Gastroesophageal sphincter (tissue), 4 donors: ENCODE measurements at regions not wholly inside any gene's neighbourhood (a gene's known extent, or its start where the extent isn't known, plus 50 kb on each side); places are given as distances from the start of the nearest gene placed in this dataset.

Source experiments
- ATAC-seq: fragments of 150-250 bp; one replicate; pipeline ENCODE4 v1.9.1; 2016; ENCODE audit warnings: mild to moderate bottlenecking, moderate library complexity
- H3K27ac ChIP-seq, 4 donors: fragments of 200-600 bp; sonication (generic) in 3 of 4; 1 replicate in 3 of 4; 2 replicates in 1 of 4; pipeline ENCODE4 v1.5.1; 2016 to 2019
- H3K27me3 ChIP-seq: fragments of 200-600 bp; sonication (generic); one replicate; pipeline ENCODE4 v1.5.1; 2019
- H3K36me3 ChIP-seq, 2 donors: fragments of 200-600 bp; sonication (generic); one replicate each; pipeline ENCODE4 v1.5.1; 2019; ENCODE audit warnings: control low read depth in 1 of 2
- H3K4me1 ChIP-seq, 3 donors: fragments of 200-600 bp; sonication (generic); 1 replicate in 2 of 3; 2 replicates in 1 of 3; pipeline ENCODE4 v1.5.1; 2016 to 2019; ENCODE audit warnings: control low read depth in 2 of 3
- H3K4me3 ChIP-seq, 2 donors: fragments of 200-600 bp; sonication (generic); one replicate each; pipeline ENCODE4 v1.5.1; 2019; ENCODE audit warnings: mild to moderate bottlenecking in 1 of 2, moderate library complexity in 1 of 2
- H3K9me3 ChIP-seq, 3 donors: fragments of 200-600 bp; sonication (generic); one replicate each; pipeline ENCODE4 v1.5.1; 2017 to 2019; ENCODE audit warnings: control low read depth in 2 of 3
- EP300 ChIP-seq: sonication (generic); formaldehyde crosslinking; IDR thresholded peaks from one replicate; pipeline ENCODE4 v1.6.1; 2017; ENCODE audit warnings: antibody characterized with exemption, mild to moderate bottlenecking
- POLR2A ChIP-seq, 2 donors: fragments of 450-650 bp; IDR thresholded peaks; one replicate each; pipeline ENCODE4 v1.6.1; 2017; ENCODE audit warnings: antibody characterized with exemption in 2 of 2, mild to moderate bottlenecking in 2 of 2, moderate library complexity in 1 of 2
- POLR2AphosphoS5 ChIP-seq: sonication (generic); formaldehyde crosslinking; IDR thresholded peaks from one replicate; pipeline ENCODE4 v1.6.1; 2017; ENCODE audit warnings: antibody characterized with exemption
- WGBS, 2 donors: methylation state at CpG; one replicate each; pipeline ENCODE4 v1.1.5; 2018; ENCODE audit warnings: low coverage in 1 of 2; 5-methylcytosine and 5-hydroxymethylcytosine counted together
- TF ChIP-seq, protein P1 (sequence below), 4 experiments: fragments of 200-600 bp in 2 of 4; fragments of 450-650 bp in 2 of 4; sonication (generic) in 1 of 4; IDR thresholded peaks; one replicate each; pipeline ENCODE4 v1.5.1; 2017 to 2019; ENCODE audit warnings: antibody characterized with exemption in 4 of 4, mild to moderate bottlenecking in 2 of 4, moderate library complexity in 2 of 4

DNA sequence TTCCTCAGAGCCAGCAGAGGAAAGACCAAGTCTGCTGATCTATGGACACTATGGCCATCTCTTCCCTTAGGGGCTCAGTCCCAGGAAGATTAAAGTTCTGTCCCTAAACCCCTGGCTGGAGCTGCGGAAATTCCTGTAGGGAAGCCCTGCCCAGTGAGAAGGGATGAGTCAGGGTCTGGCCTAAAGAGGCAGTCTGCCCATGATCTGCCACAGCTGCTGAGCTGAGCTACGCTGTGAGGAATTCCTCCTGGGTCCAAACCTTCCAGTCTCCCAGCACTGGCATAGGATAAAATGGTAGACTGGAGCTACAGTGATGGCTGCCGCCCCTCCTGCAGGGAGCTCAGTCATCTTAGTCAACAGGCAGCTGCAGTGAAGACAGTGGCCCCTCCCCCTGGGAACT, 213.7 kb downstream of the BRINP2 start:
- ATAC-seq, result no peak
- no peaks in the 10 kb centered on the region for H3K36me3 ChIP-seq
- no peak overlapping the region for H3K27ac ChIP-seq
- H3K4me3 ChIP-seq, result no peak overlapping the region
- no peaks in the 10 kb centered on the region for H3K27me3 ChIP-seq
- peaks cover 0 to 10% (median 0%) of the 10 kb centered on the region in 3 donors for H3K9me3 ChIP-seq
- no peaks in the 10 kb centered on the region for H3K4me1 ChIP-seq
- 80% methylated on average over 1 of the region's 3 CpGs; no CpG with 5 or more reads in 1 of the 2 donors for WGBS, 2 donors
- TF ChIP-seq EP300 (no peak), POLR2AphosphoS5 (no peak), POLR2A (IDR thresholded peaks at IDR 0.05) (no peak)
- TF ChIP-seq, protein P1, sequence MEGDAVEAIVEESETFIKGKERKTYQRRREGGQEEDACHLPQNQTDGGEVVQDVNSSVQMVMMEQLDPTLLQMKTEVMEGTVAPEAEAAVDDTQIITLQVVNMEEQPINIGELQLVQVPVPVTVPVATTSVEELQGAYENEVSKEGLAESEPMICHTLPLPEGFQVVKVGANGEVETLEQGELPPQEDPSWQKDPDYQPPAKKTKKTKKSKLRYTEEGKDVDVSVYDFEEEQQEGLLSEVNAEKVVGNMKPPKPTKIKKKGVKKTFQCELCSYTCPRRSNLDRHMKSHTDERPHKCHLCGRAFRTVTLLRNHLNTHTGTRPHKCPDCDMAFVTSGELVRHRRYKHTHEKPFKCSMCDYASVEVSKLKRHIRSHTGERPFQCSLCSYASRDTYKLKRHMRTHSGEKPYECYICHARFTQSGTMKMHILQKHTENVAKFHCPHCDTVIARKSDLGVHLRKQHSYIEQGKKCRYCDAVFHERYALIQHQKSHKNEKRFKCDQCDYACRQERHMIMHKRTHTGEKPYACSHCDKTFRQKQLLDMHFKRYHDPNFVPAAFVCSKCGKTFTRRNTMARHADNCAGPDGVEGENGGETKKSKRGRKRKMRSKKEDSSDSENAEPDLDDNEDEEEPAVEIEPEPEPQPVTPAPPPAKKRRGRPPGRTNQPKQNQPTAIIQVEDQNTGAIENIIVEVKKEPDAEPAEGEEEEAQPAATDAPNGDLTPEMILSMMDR (IDR thresholded peaks at IDR 0.05), result no peak

- no peaks in the 10 kb centered on the region for H3K27me3 ChIP-seq
- WGBS, 2 donors, result 91 to 100% methylated on average over 1 of the region's 1 CpG
- no peak overlapping the region for H3K4me3 ChIP-seq
- ATAC-seq, result no peak
- no peaks in the 10 kb centered on the region for H3K4me1 ChIP-seq
- no peak overlapping the region for H3K27ac ChIP-seq
- peaks cover 0 to 11% (median 0%) of the 10 kb centered on the region in 3 donors for H3K9me3 ChIP-seq
- no peaks in the 10 kb centered on the region for H3K36me3 ChIP-seq
- TF ChIP-seq EP300 (no peak), POLR2AphosphoS5 (no peak), POLR2A (IDR thresholded peaks at IDR 0.05) (no peak)
- TF ChIP-seq, protein P1 (IDR thresholded peaks at IDR 0.05), result no peak
Measured at GRCh38 chr1:177383715-177384114, 213.0 kb downstream of the BRINP2 start.

DNA sequence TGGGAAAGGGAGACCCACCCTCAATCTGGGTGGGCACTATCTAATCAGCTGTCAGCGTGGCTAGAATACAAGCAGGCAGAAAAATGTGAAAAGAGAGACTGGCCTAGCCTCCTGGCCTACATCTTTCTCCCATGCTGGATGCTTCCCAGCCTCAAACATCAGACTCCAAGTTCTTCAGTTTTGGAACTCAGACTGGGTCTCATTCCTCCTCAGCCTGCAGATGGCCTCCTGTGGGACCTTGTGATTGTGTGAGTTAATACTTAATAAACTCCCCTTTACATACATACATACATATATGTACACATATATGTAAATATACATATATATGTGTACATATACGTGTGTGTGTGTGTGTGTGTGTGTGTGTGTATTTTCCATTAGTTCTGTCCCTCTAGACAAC, 207.1 kb downstream of the BRINP2 start:
- ATAC-seq, result no peak
- H3K9me3 ChIP-seq, result peaks cover 0 to 11% (median 0%) of the 10 kb centered on the region in 3 donors
- no peak overlapping the region for H3K4me3 ChIP-seq
- no peaks in the 10 kb centered on the region for H3K27me3 ChIP-seq
- no peaks in the 10 kb centered on the region for H3K4me1 ChIP-seq
- no peak overlapping the region for H3K27ac ChIP-seq
- TF ChIP-seq EP300, result no peak
- TF ChIP-seq POLR2A (IDR thresholded peaks at IDR 0.05), result no peak
- no peak for TF ChIP-seq POLR2AphosphoS5
- TF ChIP-seq, protein P1 (IDR thresholded peaks at IDR 0.05), result no peak
- 62 to 78% methylated on average over 2 of the region's 2 CpGs for WGBS, 2 donors
- no peaks in the 10 kb centered on the region for H3K36me3 ChIP-seq

GRCh38 chr1:177368255-177368654, 197.5 kb downstream of the BRINP2 start:
- no peak for ATAC-seq
- TF ChIP-seq EP300 (no peak), POLR2A (IDR thresholded peaks at IDR 0.05) (no peak), POLR2AphosphoS5 (no peak)
- TF ChIP-seq, protein P1 (IDR thresholded peaks at IDR 0.05), result no peak
- Histone ChIP-seq H3K36me3 (no peaks in the 10 kb centered on the region), H3K4me3 (no peak overlapping the region), H3K9me3 (no peaks in the 10 kb centered on the region), H3K4me1 (peaks cover 0 to 22% (median 0%) of the 10 kb centered on the region in 3 donors), H3K27ac (peak overlapping the region; percentile 37 to 74 (median 53)), H3K27me3 (no peaks in the 10 kb centered on the region)

DNA sequence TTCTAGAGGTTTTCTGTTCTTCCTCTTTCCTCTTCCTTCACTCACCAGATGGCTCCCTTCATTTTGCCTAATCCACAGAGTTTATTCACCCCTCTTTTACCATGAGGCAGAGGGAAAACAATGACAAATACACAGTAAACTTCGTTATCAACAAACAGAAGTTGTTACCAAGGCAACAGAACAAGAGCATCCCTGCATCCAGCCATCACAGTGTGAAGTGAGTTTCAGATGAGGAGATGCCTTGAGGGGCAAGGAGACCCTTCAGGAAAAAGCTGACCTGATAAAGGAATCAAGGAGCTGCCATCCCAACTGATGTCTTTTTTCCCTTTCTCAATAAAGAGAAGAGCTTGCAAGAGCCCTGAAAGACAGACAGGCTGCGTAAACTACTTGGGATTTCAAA, 195.3 kb downstream of the BRINP2 start:
- 55 to 72% methylated on average over 2 of the region's 2 CpGs for WGBS, 2 donors
- no peak for ATAC-seq
- H3K36me3 ChIP-seq, result no peaks in the 10 kb centered on the region
- H3K27me3 ChIP-seq, result no peaks in the 10 kb centered on the region
- no peak overlapping the region for H3K4me3 ChIP-seq
- H3K4me1 ChIP-seq, result peaks cover 0 to 22% (median 0%) of the 10 kb centered on the region in 3 donors
- no peaks in the 10 kb centered on the region for H3K9me3 ChIP-seq
- no peak for TF ChIP-seq POLR2AphosphoS5
- TF ChIP-seq, protein P1 (IDR thresholded peaks at IDR 0.05), result no peak
- no peak for TF ChIP-seq EP300
- H3K27ac ChIP-seq, result no peak overlapping the region
